IPS DF 6.9 (cell line): ENCODE measurements at regions not wholly inside any gene's neighbourhood (a gene's known extent, or its start where the extent isn't known, plus 50 kb on each side); places are given as distances from the start of the nearest gene placed in this dataset.

Experiments
- DNase-seq: peaks from one replicate; pipeline ENCODE4 v3.0.0-alpha.2; 2013; ENCODE audit warnings: low read depth, low spot score
- H3K27ac ChIP-seq: one replicate; pipeline ENCODE4 v1.5.1; 2013; ENCODE audit warnings: low read length, control low read depth
- H3K27me3 ChIP-seq: 2 replicates; pipeline ENCODE4 v1.6.1; 2013; ENCODE audit warnings: mild to moderate bottlenecking, low read length; ENCODE audit not compliant: control insufficient read depth, insufficient read depth
- H3K36me3 ChIP-seq: 2 replicates; pipeline ENCODE4 v1.6.1; 2013; ENCODE audit warnings: low read length; ENCODE audit not compliant: control insufficient read depth, insufficient read depth
- H3K4me1 ChIP-seq: 2 replicates; pipeline ENCODE4 v1.6.1; 2013; ENCODE audit warnings: low read length; ENCODE audit not compliant: control insufficient read depth, insufficient read depth
- H3K4me3 ChIP-seq: 2 replicates; pipeline ENCODE4 v1.5.1; 2013; ENCODE audit warnings: mild to moderate bottlenecking, low read length
- H3K9me3 ChIP-seq: 2 replicates; pipeline ENCODE4 v1.6.1; 2013; ENCODE audit warnings: low read length, inconsistent platforms; ENCODE audit not compliant: control insufficient read depth, insufficient read depth
- WGBS: extraction: QIAGEN DNeasy Blood & Tissue Kit; methylation state at CpG from one replicate; pipeline ENCODE4 v1.1.7; 2013; ENCODE audit warnings: mixed read lengths, missing lambda C conversion rate; ENCODE audit not compliant: insufficient read length, insufficient coverage; 5-methylcytosine and 5-hydroxymethylcytosine counted together

DNA sequence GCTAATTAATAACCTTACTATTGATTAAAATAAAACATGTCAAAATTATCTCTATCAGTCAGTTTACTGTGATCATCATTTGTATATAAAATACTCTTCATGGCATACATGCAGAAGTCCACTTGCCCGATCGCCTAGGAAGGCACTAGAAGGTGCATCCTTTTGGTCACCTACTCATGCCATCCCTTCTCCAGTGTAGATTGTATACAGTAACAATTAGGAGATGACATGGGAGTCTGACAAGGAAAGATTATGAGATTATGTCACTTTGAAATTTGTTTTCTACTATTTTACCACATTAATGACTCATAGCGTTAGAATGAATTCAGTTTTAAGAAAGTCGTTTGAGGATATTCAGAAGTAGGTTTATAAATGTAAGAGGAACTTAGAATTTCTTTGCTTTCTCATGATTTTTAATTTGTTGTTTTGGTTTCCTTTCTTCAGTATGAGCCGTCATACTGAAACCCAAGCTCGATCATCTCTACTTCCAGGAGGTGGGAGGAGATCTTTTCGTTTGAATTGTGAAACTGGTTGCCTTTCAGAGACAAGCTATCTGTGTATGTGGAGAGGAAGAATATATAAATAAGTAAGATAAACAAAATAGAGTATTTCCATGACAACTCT, 51.1 kb upstream of the UNC5C start:
- H3K27ac ChIP-seq = no peak overlapping the region

More for the DNA sequence above, 51.1 kb upstream of the UNC5C start:
- Histone ChIP-seq H3K4me1 (no peaks in the 10 kb centered on the region), H3K27me3 (no peaks in the 10 kb centered on the region), H3K9me3 (no peaks in the 10 kb centered on the region), H3K36me3 (no peaks in the 10 kb centered on the region), H3K4me3 (no peak overlapping the region)
- no peak for DNase-seq
- no CpG with 5 or more reads among the region's 7 CpGs for WGBS
